ENCODE measurements at regions not wholly inside any gene's neighbourhood (a gene's known extent, or its start where the extent isn't known, plus 50 kb on each side); places are given as distances from the start of the nearest gene placed in this dataset.

- TF ChIP-seq ZNF843 (tag by site-specific recombination; IDR thresholded peaks at IDR 0.05) = no peak
- no peak for TF ChIP-seq BCL11A (tag by site-specific recombination; IDR thresholded peaks at IDR 0.05; ENCODE audit: low read depth)
- TF ChIP-seq CTCF (tag by site-specific recombination; IDR thresholded peaks at IDR 0.05) = no peak
Measured at GRCh38 chr14:23877111-23877510, 76.5 kb upstream of the DHRS4 start.
